GM19025 (cell line): ENCODE measurements at regions not wholly inside any gene's neighbourhood (a gene's known extent, or its start where the extent isn't known, plus 50 kb on each side); places are given as distances from the start of the nearest gene placed in this dataset.
"Not testable (repeated sequence)": the region's sequence is repeated elsewhere in the genome, so short reads cannot be mapped to it uniquely, and the experiment has no call there.

Experiments used
- ATAC-seq: cut with Tn5 transposase; IDR thresholded peaks from one replicate; pipeline ENCODE4 v1.9.1; 2021; ENCODE audit warnings: mild to moderate bottlenecking, low read depth, moderate library complexity; ENCODE audit not compliant: unreplicated experiment

- no peak for ATAC-seq
These were observed 155.4 kb downstream of the SEC23IP start for GRCh38 chr10:120047926-120048325.

- no peak for ATAC-seq
These were observed 155.9 kb downstream of the SEC23IP start for GRCh38 chr10:120048391-120048790.

GRCh38 chr10:120051671-120052070 lies 159.1 kb downstream of the SEC23IP start:
- no peak for ATAC-seq

DNA sequence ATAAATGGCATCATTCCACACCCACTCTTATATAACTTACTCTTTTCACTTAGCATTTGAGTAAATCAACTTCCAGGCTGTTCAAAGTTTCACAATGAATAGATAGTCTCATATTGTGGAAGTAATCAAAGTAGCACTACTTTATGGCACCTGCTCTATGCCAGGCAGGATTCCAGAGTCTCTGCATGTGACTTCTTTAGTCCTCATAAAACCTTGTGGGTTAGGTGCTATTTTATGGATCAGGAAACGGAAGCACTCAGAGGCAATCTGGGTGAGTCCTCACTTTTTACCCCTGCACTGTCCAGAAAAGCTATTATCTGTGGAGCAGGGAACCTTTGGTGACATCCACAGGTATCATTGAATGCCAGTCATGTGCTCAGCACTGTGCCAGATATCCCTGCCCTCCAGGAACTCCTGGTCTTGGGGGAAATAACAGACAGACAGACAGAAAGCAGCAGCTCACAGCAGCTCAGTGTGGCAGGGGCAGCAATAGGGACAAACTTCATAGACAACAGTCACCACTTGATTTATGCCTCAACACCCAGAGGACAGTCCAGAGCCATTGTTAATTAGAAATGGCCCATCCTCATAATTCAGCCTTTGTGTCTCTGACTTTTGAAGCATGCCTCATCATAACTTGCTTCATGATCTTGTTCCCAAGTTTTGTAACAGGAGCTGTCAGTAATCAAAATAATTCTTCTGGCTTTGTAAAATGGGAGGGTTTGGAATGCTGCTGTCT lies 160.6 kb downstream of the SEC23IP start:
- no peak for ATAC-seq

- not testable (repeated sequence) for ATAC-seq
These were observed 167.3 kb downstream of the SEC23IP start for GRCh38 chr10:120059790-120060189.

DNA sequence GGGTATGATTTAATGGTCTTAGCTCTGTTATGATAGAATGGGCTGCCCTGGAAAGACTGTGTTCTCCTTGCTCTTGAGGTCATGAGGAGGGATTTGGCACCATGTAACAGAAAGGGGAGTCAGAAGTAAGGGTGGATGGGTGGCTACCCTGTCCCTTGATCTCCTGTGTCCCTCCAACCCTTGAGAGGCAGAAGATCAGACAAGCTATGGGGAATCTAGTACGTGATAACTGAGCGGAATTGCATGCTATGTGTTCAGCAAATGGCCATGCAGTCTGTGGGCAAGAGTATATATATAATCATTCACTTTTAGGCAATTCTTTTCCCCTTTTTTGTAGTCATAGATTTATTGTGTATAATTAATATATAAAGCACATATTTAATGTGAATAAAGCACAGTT lies 174.9 kb downstream of the SEC23IP start:
- ATAC-seq = no peak

GRCh38 chr10:120069700-120070099 lies 177.2 kb downstream of the SEC23IP start:
- ATAC-seq = no peak

DNA sequence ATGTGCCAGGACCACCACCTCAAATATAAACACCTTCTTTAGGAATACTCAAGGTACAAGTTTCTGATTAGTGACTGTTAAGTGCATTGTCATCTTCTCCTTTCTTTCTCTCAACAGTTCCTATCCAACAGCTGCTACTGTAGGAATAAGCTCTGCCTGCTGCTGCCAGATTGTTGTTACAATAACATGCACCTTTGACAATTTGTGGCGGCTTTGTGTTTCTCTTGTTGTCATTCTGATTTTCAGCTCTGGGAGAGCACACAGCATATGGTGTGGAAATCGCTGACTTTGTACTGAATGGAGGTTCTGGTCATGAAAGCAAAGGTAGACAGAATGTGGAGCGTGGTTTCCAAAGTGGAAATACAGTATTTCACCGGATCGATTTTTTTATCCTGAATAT lies 182.8 kb downstream of the SEC23IP start:
- no peak for ATAC-seq

DNA sequence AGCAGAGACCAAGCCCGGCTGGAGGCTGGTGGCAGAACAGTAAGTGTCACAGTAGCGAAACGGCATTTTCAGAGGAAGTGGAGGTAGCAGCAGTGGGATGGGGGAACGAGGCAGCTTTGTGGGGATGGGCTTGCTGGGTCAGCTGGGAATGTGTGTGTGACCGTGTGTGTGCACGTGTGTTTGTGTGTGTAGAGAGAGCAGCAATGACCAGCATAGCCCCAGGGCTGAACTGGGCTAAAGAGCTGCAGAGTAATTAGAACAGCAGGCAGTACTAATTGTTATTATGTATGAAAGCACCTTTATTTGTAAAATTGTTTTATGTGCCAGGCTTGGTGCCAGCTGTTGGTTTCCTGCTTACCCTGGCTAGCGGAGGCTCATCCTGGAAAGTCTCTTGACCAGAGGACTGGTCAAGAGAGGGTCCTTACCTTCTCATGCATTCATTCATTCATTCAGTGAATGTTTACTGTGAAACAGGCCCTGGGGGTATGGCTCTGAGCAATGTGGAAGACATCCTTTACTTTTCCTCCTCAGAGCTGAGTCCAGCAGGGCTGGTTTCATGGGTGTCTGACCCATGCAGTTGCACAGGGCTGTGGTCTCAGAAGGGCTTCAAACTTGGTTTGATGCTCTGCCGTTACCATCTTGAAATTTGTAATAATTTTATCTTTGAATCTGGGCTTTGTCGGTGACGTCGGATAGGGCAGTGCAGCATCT lies 184.6 kb downstream of the SEC23IP start:
- ATAC-seq = no peak

GRCh38 chr10:120077707-120078492 lies 185.4 kb downstream of the SEC23IP start:
- ATAC-seq = no peak

GRCh38 chr10:120085096-120085796 lies 192.7 kb downstream of the SEC23IP start:
- no peak for ATAC-seq

DNA sequence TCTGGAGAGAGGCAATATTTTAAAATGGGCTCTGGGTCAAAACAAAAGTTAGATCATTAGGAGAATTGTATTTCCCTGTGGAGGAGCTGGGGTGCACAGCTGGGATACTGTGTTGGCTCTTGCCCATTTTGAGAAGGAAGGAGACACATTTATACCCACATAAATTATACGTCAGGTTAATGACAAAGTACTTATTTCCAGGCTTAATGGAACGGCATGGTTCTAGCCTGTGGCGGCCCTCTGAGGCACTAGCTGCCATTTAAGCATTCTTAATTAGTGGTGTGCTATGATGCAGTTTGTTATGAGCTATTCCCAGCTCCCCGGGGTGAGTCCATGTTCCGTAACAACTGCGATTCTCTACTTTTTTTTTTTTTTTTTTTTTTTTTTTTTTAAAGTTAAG lies 193.5 kb downstream of the SEC23IP start:
- ATAC-seq = no peak

- ATAC-seq = no peak
These were observed 194.6 kb downstream of the SEC23IP start for GRCh38 chr10:120087109-120087508.

DNA sequence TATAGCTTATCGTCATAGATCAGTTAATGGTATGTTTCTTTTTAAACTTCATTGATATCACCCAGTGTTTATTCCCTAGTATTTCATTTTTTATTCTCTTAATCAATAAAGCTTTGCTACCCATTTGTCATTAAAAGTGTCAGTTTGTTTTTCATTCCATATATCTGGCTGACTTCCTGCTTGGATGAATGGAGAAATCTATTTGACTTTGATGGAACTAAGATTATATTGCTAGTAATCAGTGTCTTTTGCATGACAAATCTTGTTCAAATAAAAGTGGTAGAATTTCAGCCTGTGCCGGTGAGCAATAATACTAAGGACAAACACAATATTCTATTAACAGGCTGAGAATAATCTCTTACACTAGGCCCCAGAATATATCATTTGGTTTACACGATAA lies 203.3 kb downstream of the SEC23IP start:
- no peak for ATAC-seq

- ATAC-seq = no peak
These were observed 205.2 kb downstream of the SEC23IP start for GRCh38 chr10:120097766-120098165.

DNA sequence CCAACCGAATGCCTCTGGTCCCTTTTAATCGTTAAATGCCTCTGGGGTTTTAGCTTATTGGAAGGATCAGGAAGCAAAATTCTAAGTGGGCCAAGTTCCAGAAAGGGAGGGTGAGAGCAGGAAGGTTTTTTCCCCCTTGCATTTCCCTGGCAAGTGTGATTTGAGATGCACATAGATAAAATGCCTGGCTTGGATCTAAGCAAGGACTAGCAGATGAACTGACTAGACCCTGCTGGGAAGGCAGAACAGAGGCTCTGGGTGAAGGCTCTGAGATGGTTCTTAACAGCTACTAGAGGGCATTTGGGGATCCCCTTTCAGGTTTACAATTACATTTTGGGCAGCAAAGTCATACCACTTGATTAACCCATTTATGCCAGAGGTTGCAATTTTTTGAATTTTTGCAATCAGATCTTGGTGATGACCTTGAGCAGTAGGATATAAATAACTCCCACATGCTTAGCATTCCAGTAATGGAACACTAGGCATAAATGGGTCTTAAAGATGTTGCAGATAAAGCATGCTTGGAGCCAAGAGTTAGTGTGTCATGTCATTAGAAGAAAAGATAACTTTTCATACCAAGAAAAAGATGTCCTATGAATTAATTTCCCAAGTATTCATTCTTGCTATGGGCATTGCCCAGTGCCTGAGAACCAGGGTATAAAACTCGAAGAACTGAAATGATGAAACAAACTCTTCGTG lies 205.9 kb downstream of the SEC23IP start:
- no peak for ATAC-seq

- no peak for ATAC-seq
These were observed 211.4 kb downstream of the SEC23IP start for GRCh38 chr10:120103738-120104560.

DNA sequence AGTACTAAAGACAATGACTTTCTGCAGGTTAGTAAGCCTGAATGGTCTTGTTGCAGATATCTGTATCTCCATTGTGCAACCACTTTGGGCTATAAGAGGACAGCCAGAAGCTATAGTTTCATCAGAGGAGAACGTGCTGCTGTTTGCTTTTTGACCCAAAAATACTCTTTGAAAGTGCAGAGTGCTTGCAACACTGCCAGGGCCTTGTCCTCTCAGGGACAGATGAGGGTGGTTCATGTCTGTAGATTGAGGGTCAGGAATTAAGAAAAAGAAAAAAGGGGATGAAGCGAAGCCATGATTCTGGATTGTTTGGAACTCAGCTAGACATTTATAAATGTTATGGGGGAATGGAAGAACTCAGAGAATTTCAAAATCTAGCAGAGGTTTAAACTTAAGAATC lies 212.5 kb downstream of the SEC23IP start:
- no peak for ATAC-seq

DNA sequence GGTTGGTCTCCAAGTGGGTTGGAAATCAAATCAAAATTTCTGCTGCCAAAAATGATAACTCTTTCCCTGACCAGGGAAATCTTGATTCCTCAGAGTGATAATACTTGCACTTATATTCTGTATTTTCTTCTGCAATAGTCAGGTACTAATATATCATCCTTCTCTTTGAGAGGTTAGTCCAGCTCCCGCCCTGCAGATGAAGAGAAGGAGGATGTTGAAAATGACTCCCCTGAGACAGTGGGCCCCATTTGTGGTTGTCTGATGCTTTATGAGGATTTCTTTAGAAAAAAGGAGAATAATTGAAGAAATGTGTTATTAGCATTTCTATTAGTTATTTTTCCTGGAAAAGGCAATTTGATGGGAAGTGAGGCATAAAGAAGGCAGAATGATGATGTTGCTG lies 213.0 kb downstream of the SEC23IP start:
- ATAC-seq = no peak
